ENCODE measurements at regions not wholly inside any gene's neighbourhood (a gene's known extent, or its start where the extent isn't known, plus 50 kb on each side); places are given as distances from the start of the nearest gene placed in this dataset.

DNA sequence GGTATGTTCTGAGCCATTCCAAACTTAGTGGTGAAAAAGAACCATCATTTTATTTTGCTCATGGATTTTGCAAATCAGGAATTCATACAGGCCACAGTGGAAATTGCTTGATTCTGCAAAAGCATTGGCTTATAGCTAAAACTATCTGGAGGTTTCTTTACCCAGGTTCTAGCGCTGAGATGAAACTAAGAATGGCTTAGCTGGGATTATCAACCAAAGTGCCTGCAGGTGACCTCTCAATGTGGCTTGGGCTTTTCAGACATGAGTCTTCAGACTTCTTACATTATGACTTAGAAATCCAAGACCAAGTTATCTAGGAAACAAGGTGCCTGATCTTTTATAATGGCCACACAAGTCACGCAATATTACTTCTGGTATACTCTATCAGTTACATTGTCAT is 140.1 kb downstream of the HGF start:
- H3K4me3 ChIP-seq (ENCODE audit: control insufficient read depth in 1 of 7, extremely low read depth in 1 of 7, insufficient read depth in 4 of 7, low read depth in 2 of 7, low read length in 6 of 7), result no peak overlapping the region
- no peaks in the 10 kb centered on the region for H3K36me3 ChIP-seq (ENCODE audit: control insufficient read depth in 4 of 4, insufficient read depth in 4 of 4, low read length in 3 of 4)
- H3K9me3 ChIP-seq (ENCODE audit: control extremely low read depth in 1 of 5, control insufficient read depth in 4 of 5, insufficient read depth in 2 of 5, low read depth in 1 of 5, low read length in 4 of 5), result no peaks in the 10 kb centered on the region
- no peaks in the 10 kb centered on the region for H3K4me1 ChIP-seq (ENCODE audit: control extremely low read depth in 1 of 4, control insufficient read depth in 4 of 4, insufficient read depth in 4 of 4, low read length in 3 of 4)
- 89% methylated on average over 1 of the region's 2 CpGs for WGBS (ENCODE audit: insufficient coverage)
- no peak overlapping the region for H3K27ac ChIP-seq (ENCODE audit: insufficient read depth in 1 of 2, low read depth in 1 of 2, low read length in 2 of 2, poor library complexity in 1 of 2, severe bottlenecking in 2 of 2)
- DNase-seq, result no peak
- ChIA-PET CTCF (interaction anchor here (0.6 kb wide), 1 partner anchor 1675 kb away, joined by 3 read pairs; no protein-coding TSS in a partner anchor), POLR2A (no interaction called here)
- no peaks in the 10 kb centered on the region for H3K27me3 ChIP-seq (replicated peaks in 2 of 5; ENCODE audit: control insufficient read depth in 4 of 5, insufficient read depth in 5 of 5, low read length in 4 of 5)

DNA sequence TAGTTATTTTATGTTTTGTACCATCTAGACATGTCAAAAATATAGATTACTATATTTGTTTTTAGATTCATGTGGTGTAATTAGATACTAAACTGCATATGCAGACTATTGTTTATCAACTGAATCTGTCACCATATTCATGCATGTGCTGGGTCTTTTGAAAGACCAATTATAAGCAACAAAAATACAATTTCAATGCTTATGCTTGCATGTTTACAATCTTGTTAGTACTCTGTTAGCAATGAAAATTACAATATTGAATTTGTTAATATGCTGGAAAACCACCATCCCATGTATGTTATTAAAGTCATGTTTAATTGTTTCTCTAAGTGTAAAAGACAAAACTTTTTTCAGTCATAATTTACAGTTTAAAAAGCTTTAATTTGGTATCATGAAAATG is 140.9 kb downstream of the HGF start:
- Histone ChIP-seq H3K4me1 (ENCODE audit: control extremely low read depth in 1 of 4, control insufficient read depth in 4 of 4, insufficient read depth in 4 of 4, low read length in 3 of 4) (no peaks in the 10 kb centered on the region), H3K9me3 (ENCODE audit: control extremely low read depth in 1 of 5, control insufficient read depth in 4 of 5, insufficient read depth in 2 of 5, low read depth in 1 of 5, low read length in 4 of 5) (no peaks in the 10 kb centered on the region), H3K4me3 (ENCODE audit: control insufficient read depth in 1 of 7, extremely low read depth in 1 of 7, insufficient read depth in 4 of 7, low read depth in 2 of 7, low read length in 6 of 7) (no peak overlapping the region), H3K36me3 (ENCODE audit: control insufficient read depth in 4 of 4, insufficient read depth in 4 of 4, low read length in 3 of 4) (no peaks in the 10 kb centered on the region), H3K27me3 (replicated peaks in 2 of 5; ENCODE audit: control insufficient read depth in 4 of 5, insufficient read depth in 5 of 5, low read length in 4 of 5) (no peaks in the 10 kb centered on the region), H3K27ac (ENCODE audit: insufficient read depth in 1 of 2, low read depth in 1 of 2, low read length in 2 of 2, poor library complexity in 1 of 2, severe bottlenecking in 2 of 2) (no peak overlapping the region)
- POLR2A ChIA-PET, result no interaction called here
- no peak for DNase-seq
- CTCF ChIA-PET, result no interaction called here

DNA sequence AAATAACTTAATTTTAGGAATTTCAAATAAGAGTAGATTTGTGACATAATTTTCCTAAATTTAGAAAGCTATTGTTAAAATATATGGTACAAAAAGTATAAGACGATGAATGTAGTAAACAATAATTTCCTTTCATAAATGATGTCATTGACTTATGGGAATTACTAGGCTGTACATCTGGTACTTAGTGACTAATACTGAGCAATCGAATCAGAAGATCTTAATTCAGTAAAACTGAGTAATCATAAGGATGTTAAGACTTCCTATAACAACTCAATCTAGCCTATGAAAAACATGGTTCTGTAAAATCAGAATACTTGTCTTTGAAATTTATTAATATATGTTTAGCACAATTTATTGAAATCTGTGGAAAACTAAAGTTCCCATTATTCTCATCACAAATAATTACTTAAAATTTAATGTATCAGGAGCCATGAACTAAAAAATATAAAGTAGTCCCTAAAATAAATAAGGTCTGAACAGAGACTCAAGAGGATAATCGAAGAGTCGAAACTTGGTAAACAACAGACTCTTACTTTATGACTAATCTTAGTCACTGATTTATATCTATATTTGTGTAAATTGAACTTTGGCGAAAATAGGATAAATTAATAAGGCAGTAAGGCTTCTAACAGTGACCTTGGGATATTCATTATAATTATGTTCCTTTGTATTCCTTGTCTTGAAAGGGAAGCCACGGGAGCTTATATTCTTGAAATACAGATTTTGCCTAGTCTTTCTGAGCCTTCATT is 142.1 kb downstream of the HGF start:
- CTCF ChIA-PET, result interaction anchor here (1.0 kb wide), 1 partner anchor 290 kb away, joined by 3 read pairs; no protein-coding TSS in a partner anchor
- POLR2A ChIA-PET, result interaction anchor here (0.6 kb wide), 1 partner anchor 400 kb away, joined by 3 read pairs; no protein-coding TSS in a partner anchor
- Histone ChIP-seq H3K27me3 (replicated peaks in 2 of 5; ENCODE audit: control insufficient read depth in 4 of 5, insufficient read depth in 5 of 5, low read length in 4 of 5) (no peaks in the 10 kb centered on the region), H3K36me3 (ENCODE audit: control insufficient read depth in 4 of 4, insufficient read depth in 4 of 4, low read length in 3 of 4) (no peaks in the 10 kb centered on the region), H3K4me3 (ENCODE audit: control insufficient read depth in 1 of 7, extremely low read depth in 1 of 7, insufficient read depth in 4 of 7, low read depth in 2 of 7, low read length in 6 of 7) (no peak overlapping the region), H3K9me3 (ENCODE audit: control extremely low read depth in 1 of 5, control insufficient read depth in 4 of 5, insufficient read depth in 2 of 5, low read depth in 1 of 5, low read length in 4 of 5) (no peaks in the 10 kb centered on the region), H3K27ac (ENCODE audit: insufficient read depth in 1 of 2, low read depth in 1 of 2, low read length in 2 of 2, poor library complexity in 1 of 2, severe bottlenecking in 2 of 2) (no peak overlapping the region), H3K4me1 (ENCODE audit: control extremely low read depth in 1 of 4, control insufficient read depth in 4 of 4, insufficient read depth in 4 of 4, low read length in 3 of 4) (no peaks in the 10 kb centered on the region)
- DNase-seq, result no peak
- 100% methylated on average over 1 of the region's 6 CpGs for WGBS (ENCODE audit: insufficient coverage)

DNA sequence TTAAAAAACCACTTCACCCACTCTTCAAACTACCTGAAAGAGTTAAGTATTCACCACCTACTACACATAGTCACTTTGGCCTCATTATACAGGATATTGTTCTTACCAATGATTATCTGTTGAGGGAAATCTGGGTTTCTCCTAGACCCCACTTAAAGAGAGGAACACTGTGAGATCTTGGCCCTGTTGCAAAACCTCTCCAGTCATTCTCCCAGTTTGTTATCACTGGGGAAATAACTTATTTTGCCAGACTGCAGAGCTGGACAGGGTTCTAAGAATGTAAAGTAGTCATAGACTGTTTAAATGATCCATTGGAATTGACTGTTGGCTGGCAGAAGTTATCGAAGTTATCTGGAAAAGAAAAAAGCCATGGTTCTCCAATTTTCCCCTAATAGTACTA is 143.8 kb downstream of the HGF start:
- no peak for DNase-seq
- CTCF ChIA-PET, result no interaction called here
- no peak overlapping the region for H3K4me3 ChIP-seq (ENCODE audit: control insufficient read depth in 1 of 7, extremely low read depth in 1 of 7, insufficient read depth in 4 of 7, low read depth in 2 of 7, low read length in 6 of 7)
- no peaks in the 10 kb centered on the region for H3K4me1 ChIP-seq (ENCODE audit: control extremely low read depth in 1 of 4, control insufficient read depth in 4 of 4, insufficient read depth in 4 of 4, low read length in 3 of 4)
- H3K9me3 ChIP-seq (ENCODE audit: control extremely low read depth in 1 of 5, control insufficient read depth in 4 of 5, insufficient read depth in 2 of 5, low read depth in 1 of 5, low read length in 4 of 5), result no peaks in the 10 kb centered on the region
- WGBS (ENCODE audit: insufficient coverage), result no CpG with 5 or more reads among the region's 1 CpG
- POLR2A ChIA-PET, result no interaction called here
- H3K27me3 ChIP-seq (replicated peaks in 2 of 5; ENCODE audit: control insufficient read depth in 4 of 5, insufficient read depth in 5 of 5, low read length in 4 of 5), result no peaks in the 10 kb centered on the region
- H3K36me3 ChIP-seq (ENCODE audit: control insufficient read depth in 4 of 4, insufficient read depth in 4 of 4, low read length in 3 of 4), result no peaks in the 10 kb centered on the region
- no peak overlapping the region for H3K27ac ChIP-seq (ENCODE audit: insufficient read depth in 1 of 2, low read depth in 1 of 2, low read length in 2 of 2, poor library complexity in 1 of 2, severe bottlenecking in 2 of 2)

DNA sequence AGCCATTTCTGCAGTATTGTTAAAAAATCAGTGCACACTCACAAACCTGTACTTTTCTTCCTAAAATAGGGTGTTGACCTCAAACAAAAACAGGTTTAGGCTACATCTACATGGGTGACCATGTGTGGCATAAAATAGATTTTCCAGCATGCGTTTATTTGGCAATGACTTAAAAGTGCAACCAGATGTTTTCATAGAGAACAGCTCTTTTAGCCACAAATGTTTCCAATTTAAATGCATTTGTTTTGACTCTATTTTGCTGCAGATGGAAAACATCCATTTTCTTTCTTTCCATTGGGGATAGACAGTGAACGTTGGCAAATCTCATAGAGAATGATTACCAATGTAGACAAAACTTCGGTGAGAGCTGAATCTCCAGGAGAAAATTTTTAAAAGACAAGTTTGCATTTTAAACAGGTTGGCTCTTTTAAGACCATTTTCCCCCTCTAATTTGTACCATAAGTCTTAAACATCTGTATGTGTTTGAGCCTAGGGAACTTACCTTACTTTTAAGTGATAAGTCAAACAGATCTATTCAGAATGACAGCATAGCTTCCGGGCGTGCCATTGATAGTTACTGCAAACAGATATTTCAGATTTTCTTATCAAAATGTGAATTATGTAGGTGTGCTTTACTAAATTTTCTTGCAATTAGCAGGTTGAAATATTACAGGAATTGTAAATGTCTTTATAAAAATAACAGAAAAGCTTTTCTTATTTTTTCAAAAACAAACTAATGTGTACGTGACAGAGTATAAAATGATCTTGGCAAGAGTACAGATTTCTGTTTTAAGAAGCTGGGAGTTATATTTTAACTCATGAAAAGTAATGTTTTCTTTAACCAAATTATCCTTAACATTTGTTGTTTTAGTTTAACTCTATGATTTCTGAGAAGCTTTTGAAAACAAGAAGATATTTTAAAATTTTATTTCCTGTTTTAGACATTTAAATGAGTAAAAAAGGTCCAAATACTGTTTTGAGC is 144.9 kb downstream of the HGF start:
- POLR2A ChIA-PET, result no interaction called here
- Histone ChIP-seq H3K36me3 (ENCODE audit: control insufficient read depth in 4 of 4, insufficient read depth in 4 of 4, low read length in 3 of 4) (no peaks in the 10 kb centered on the region), H3K4me3 (ENCODE audit: control insufficient read depth in 1 of 7, extremely low read depth in 1 of 7, insufficient read depth in 4 of 7, low read depth in 2 of 7, low read length in 6 of 7) (no peak overlapping the region), H3K9me3 (ENCODE audit: control extremely low read depth in 1 of 5, control insufficient read depth in 4 of 5, insufficient read depth in 2 of 5, low read depth in 1 of 5, low read length in 4 of 5) (no peaks in the 10 kb centered on the region), H3K27ac (ENCODE audit: insufficient read depth in 1 of 2, low read depth in 1 of 2, low read length in 2 of 2, poor library complexity in 1 of 2, severe bottlenecking in 2 of 2) (no peak overlapping the region), H3K27me3 (replicated peaks in 2 of 5; ENCODE audit: control insufficient read depth in 4 of 5, insufficient read depth in 5 of 5, low read length in 4 of 5) (no peaks in the 10 kb centered on the region), H3K4me1 (ENCODE audit: control extremely low read depth in 1 of 4, control insufficient read depth in 4 of 4, insufficient read depth in 4 of 4, low read length in 3 of 4) (no peaks in the 10 kb centered on the region)
- CTCF ChIA-PET, result interaction anchor here (0.8 kb wide), 1 partner anchor 673 kb away, joined by 3 read pairs; no protein-coding TSS in a partner anchor
- no peak for DNase-seq
- WGBS (ENCODE audit: insufficient coverage), result 100% methylated on average over 2 of the region's 6 CpGs

DNA sequence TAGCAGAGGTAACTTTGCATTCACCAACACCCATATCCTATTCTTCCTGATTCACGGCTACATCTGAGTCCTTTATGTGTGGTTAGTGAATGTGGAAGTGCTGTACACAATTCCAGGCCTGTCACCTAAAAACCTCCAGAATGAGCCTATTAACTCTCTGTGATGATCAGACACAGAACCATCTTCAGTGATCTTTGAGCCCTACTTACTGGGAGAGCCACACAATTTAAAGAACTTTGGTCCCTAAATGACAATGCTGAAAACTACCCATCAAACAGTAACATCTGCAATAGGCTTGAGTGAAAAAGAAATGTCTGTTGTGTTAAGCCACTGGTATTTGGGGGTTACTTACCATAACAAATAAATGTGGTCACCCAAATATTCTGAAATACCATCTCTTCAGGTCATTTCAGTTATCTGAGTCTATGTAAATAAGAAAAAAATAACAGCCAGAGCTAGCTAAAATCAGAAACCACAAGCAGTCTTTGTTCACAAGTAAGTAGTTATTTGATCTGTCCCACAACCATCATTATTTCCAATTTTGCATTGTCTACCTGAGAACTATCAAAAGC is 145.7 kb downstream of the HGF start:
- no peak for DNase-seq
- H3K27ac ChIP-seq (ENCODE audit: insufficient read depth in 1 of 2, low read depth in 1 of 2, low read length in 2 of 2, poor library complexity in 1 of 2, severe bottlenecking in 2 of 2), result no peak overlapping the region
- ChIA-PET POLR2A (no interaction called here), CTCF (no interaction called here)
- no peaks in the 10 kb centered on the region for H3K4me1 ChIP-seq (ENCODE audit: control extremely low read depth in 1 of 4, control insufficient read depth in 4 of 4, insufficient read depth in 4 of 4, low read length in 3 of 4)
- H3K36me3 ChIP-seq (ENCODE audit: control insufficient read depth in 4 of 4, insufficient read depth in 4 of 4, low read length in 3 of 4), result no peaks in the 10 kb centered on the region
- no peak overlapping the region for H3K4me3 ChIP-seq (ENCODE audit: control insufficient read depth in 1 of 7, extremely low read depth in 1 of 7, insufficient read depth in 4 of 7, low read depth in 2 of 7, low read length in 6 of 7)
- H3K9me3 ChIP-seq (ENCODE audit: control extremely low read depth in 1 of 5, control insufficient read depth in 4 of 5, insufficient read depth in 2 of 5, low read depth in 1 of 5, low read length in 4 of 5), result no peaks in the 10 kb centered on the region
- no CpG with 5 or more reads among the region's 1 CpG for WGBS (ENCODE audit: insufficient coverage)
- H3K27me3 ChIP-seq (replicated peaks in 2 of 5; ENCODE audit: control insufficient read depth in 4 of 5, insufficient read depth in 5 of 5, low read length in 4 of 5), result no peaks in the 10 kb centered on the region
